ENCODE measurements at regions not wholly inside any gene's neighbourhood (a gene's known extent, or its start where the extent isn't known, plus 50 kb on each side); places are given as distances from the start of the nearest gene placed in this dataset.

GRCh38 chr7:142698429-142698828 is 50.8 kb upstream of the PRSS1 start:
- no peaks in the 10 kb centered on the region for H3K9me3 ChIP-seq (ENCODE audit: control insufficient read depth, insufficient read depth, low read length)
- no CpG with 5 or more reads among the region's 1 CpG for WGBS (ENCODE audit: insufficient coverage)
- H3K27me3 ChIP-seq (ENCODE audit: control insufficient read depth, insufficient read depth, low read length) = no peaks in the 10 kb centered on the region
- no peaks in the 10 kb centered on the region for H3K4me1 ChIP-seq (ENCODE audit: control insufficient read depth, insufficient read depth, low read length)
- no peak overlapping the region for H3K4me3 ChIP-seq (ENCODE audit: low read depth, low read length)
- DNase-seq (ENCODE audit: low read depth in 4 of 6, low spot score in 6 of 6) = no peak
- no peaks in the 10 kb centered on the region for H3K36me3 ChIP-seq (ENCODE audit: control insufficient read depth, insufficient read depth, low read length)
- H3K27ac ChIP-seq (ENCODE audit: low read depth, low read length) = no peak overlapping the region

GRCh38 chr7:142697270-142697669 is 52.0 kb upstream of the PRSS1 start:
- Histone ChIP-seq H3K9me3 (ENCODE audit: control insufficient read depth, insufficient read depth, low read length) (no peaks in the 10 kb centered on the region), H3K27me3 (ENCODE audit: control insufficient read depth, insufficient read depth, low read length) (no peaks in the 10 kb centered on the region), H3K36me3 (ENCODE audit: control insufficient read depth, insufficient read depth, low read length) (no peaks in the 10 kb centered on the region), H3K27ac (ENCODE audit: low read depth, low read length) (no peak overlapping the region), H3K4me3 (ENCODE audit: low read depth, low read length) (no peak overlapping the region), H3K4me1 (ENCODE audit: control insufficient read depth, insufficient read depth, low read length) (no peaks in the 10 kb centered on the region)
- WGBS (ENCODE audit: insufficient coverage) = 40% methylated on average over 4 of the region's 4 CpGs
- DNase-seq (ENCODE audit: low read depth in 4 of 6, low spot score in 6 of 6) = no peak

DNA sequence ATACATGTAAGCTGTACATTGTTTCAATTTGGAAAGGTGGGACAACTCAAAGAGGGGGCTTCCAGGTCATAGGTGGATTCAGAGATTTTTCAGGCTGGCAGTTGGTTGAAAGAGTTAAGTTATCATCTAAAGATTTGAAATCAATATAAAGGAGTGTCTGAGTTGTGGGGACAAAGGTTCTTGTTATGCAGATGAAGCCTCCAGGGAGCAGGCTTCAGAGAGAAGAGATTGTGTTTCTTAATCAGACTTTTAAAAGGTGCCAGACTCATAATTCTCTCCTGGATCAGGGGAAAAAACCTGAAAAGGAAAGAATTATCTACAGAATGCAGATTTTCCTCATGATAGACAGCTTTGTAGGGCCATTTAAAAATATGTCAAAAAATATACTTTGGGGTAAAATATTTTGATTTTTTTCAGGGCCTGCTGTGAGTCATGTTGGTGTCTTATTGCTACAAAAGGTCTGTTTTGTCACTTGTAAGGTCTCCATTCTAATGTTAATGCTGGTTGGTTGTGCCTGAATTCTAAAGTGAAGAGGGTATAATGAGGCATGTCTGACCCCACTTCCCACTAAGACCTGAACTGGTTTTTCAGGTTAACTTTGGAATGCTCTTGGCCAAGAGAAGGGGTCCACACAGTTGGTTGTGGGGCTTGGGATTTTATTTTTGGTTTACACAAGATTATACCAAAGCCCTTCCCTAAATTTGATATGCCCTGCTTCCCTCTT is 52.7 kb upstream of the PRSS1 start:
- DNase-seq (ENCODE audit: low read depth in 4 of 6, low spot score in 6 of 6) = no peak
- no peak overlapping the region for H3K27ac ChIP-seq (ENCODE audit: low read depth, low read length)
- no peaks in the 10 kb centered on the region for H3K4me1 ChIP-seq (ENCODE audit: control insufficient read depth, insufficient read depth, low read length)
- H3K4me3 ChIP-seq (ENCODE audit: low read depth, low read length) = no peak overlapping the region
- H3K36me3 ChIP-seq (ENCODE audit: control insufficient read depth, insufficient read depth, low read length) = no peaks in the 10 kb centered on the region
- H3K9me3 ChIP-seq (ENCODE audit: control insufficient read depth, insufficient read depth, low read length) = no peaks in the 10 kb centered on the region
- H3K27me3 ChIP-seq (ENCODE audit: control insufficient read depth, insufficient read depth, low read length) = no peaks in the 10 kb centered on the region

DNA sequence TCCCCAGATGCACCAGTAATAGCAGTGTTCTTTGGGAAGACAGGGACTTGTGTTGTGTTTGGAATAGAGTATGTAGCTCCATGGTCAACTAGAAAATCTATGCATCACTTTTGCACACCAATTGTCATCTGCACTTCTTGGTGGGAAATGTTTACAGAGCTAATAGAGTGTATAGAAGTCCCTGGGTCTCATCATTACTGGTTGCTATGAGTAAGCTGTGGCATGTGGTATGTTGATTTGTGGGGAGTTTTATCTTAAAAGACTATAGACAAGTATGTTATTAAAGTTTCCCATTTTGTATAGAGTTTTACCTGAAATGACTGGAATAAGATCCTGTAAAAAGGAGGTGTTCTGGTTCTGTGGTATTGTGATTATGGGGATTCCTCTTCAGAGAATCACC is 55.4 kb upstream of the PRSS1 start:
- no peaks in the 10 kb centered on the region for H3K36me3 ChIP-seq (ENCODE audit: control insufficient read depth, insufficient read depth, low read length)
- no peaks in the 10 kb centered on the region for H3K9me3 ChIP-seq (ENCODE audit: control insufficient read depth, insufficient read depth, low read length)
- no peak overlapping the region for H3K27ac ChIP-seq (ENCODE audit: low read depth, low read length)
- no peak for DNase-seq (ENCODE audit: low read depth in 4 of 6, low spot score in 6 of 6)
- H3K4me1 ChIP-seq (ENCODE audit: control insufficient read depth, insufficient read depth, low read length) = no peaks in the 10 kb centered on the region
- no peaks in the 10 kb centered on the region for H3K27me3 ChIP-seq (ENCODE audit: control insufficient read depth, insufficient read depth, low read length)
- H3K4me3 ChIP-seq (ENCODE audit: low read depth, low read length) = no peak overlapping the region

- H3K4me1 ChIP-seq (ENCODE audit: control insufficient read depth, insufficient read depth, low read length) = no peaks in the 10 kb centered on the region
- no CpG with 5 or more reads among the region's 2 CpGs for WGBS (ENCODE audit: insufficient coverage)
- no peaks in the 10 kb centered on the region for H3K27me3 ChIP-seq (ENCODE audit: control insufficient read depth, insufficient read depth, low read length)
- DNase-seq (ENCODE audit: low read depth in 4 of 6, low spot score in 6 of 6) = no peak
- H3K4me3 ChIP-seq (ENCODE audit: low read depth, low read length) = no peak overlapping the region
- no peaks in the 10 kb centered on the region for H3K36me3 ChIP-seq (ENCODE audit: control insufficient read depth, insufficient read depth, low read length)
- no peaks in the 10 kb centered on the region for H3K9me3 ChIP-seq (ENCODE audit: control insufficient read depth, insufficient read depth, low read length)
- H3K27ac ChIP-seq (ENCODE audit: low read depth, low read length) = no peak overlapping the region
Measured at GRCh38 chr7:142690554-142691182, 58.6 kb upstream of the PRSS1 start.

DNA sequence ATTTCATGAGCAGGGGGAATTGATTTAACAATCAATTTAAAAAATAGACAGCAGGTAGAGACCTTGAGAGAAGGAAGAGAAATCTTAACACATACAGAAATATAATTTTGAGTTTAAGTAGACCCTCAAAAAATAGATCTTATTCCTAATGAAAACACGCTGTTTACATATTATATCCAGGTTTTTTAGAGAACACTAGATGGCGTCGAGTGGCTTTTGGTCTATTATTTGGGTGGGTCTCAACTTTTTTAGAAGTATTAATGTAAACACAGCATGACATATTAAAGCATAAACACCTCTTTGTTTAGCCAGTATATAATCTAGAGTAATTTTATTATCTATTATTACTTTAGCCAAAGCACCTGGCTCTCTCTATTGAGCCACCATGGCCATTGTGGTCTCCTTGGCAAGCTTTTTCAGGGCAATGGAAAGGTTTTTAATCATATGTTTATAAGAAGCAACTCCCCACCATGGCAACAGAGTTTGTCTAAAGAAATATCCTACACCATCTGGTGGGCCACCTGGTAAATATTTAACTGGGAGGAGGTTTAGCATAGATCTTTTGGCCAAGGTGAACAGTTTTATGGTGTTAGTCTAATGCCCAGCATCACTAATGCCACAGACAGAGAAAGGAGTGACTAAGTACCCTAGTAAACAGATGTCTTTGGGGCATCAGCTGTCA is 59.7 kb upstream of the PRSS1 start:
- WGBS (ENCODE audit: insufficient coverage) = no CpG with 5 or more reads among the region's 3 CpGs
- Histone ChIP-seq H3K4me1 (ENCODE audit: control insufficient read depth, insufficient read depth, low read length) (no peaks in the 10 kb centered on the region), H3K27me3 (ENCODE audit: control insufficient read depth, insufficient read depth, low read length) (no peaks in the 10 kb centered on the region), H3K27ac (ENCODE audit: low read depth, low read length) (no peak overlapping the region), H3K36me3 (ENCODE audit: control insufficient read depth, insufficient read depth, low read length) (no peaks in the 10 kb centered on the region), H3K9me3 (ENCODE audit: control insufficient read depth, insufficient read depth, low read length) (no peaks in the 10 kb centered on the region), H3K4me3 (ENCODE audit: low read depth, low read length) (no peak overlapping the region)
- DNase-seq (ENCODE audit: low read depth in 4 of 6, low spot score in 6 of 6) = no peak

GRCh38 chr7:142685877-142686508 is 63.3 kb upstream of the PRSS1 start:
- Histone ChIP-seq H3K27me3 (ENCODE audit: control insufficient read depth, insufficient read depth, low read length) (no peaks in the 10 kb centered on the region), H3K4me3 (ENCODE audit: low read depth, low read length) (no peak overlapping the region), H3K4me1 (ENCODE audit: control insufficient read depth, insufficient read depth, low read length) (no peaks in the 10 kb centered on the region), H3K36me3 (ENCODE audit: control insufficient read depth, insufficient read depth, low read length) (no peaks in the 10 kb centered on the region), H3K27ac (ENCODE audit: low read depth, low read length) (no peak overlapping the region), H3K9me3 (ENCODE audit: control insufficient read depth, insufficient read depth, low read length) (no peaks in the 10 kb centered on the region)
- 83% methylated on average over 1 of the region's 2 CpGs for WGBS (ENCODE audit: insufficient coverage)
- DNase-seq (ENCODE audit: low read depth in 4 of 6, low spot score in 6 of 6) = no peak

- Histone ChIP-seq H3K27ac (ENCODE audit: low read depth, low read length) (no peak overlapping the region), H3K9me3 (ENCODE audit: control insufficient read depth, insufficient read depth, low read length) (no peaks in the 10 kb centered on the region), H3K4me3 (ENCODE audit: low read depth, low read length) (no peak overlapping the region), H3K4me1 (ENCODE audit: control insufficient read depth, insufficient read depth, low read length) (no peaks in the 10 kb centered on the region), H3K27me3 (ENCODE audit: control insufficient read depth, insufficient read depth, low read length) (no peaks in the 10 kb centered on the region), H3K36me3 (ENCODE audit: control insufficient read depth, insufficient read depth, low read length) (no peaks in the 10 kb centered on the region)
- DNase-seq (ENCODE audit: low read depth in 4 of 6, low spot score in 6 of 6) = no peak
- WGBS (ENCODE audit: insufficient coverage) = no CpG with 5 or more reads among the region's 3 CpGs
Measured at GRCh38 chr7:142681314-142682092, 67.8 kb upstream of the PRSS1 start.

GRCh38 chr7:142671506-142671905 is 77.8 kb upstream of the PRSS1 start:
- Histone ChIP-seq H3K9me3 (ENCODE audit: control insufficient read depth, insufficient read depth, low read length) (peaks cover 2% of the 10 kb centered on the region), H3K27me3 (ENCODE audit: control insufficient read depth, insufficient read depth, low read length) (no peaks in the 10 kb centered on the region), H3K36me3 (ENCODE audit: control insufficient read depth, insufficient read depth, low read length) (no peaks in the 10 kb centered on the region), H3K27ac (ENCODE audit: low read depth, low read length) (no peak overlapping the region), H3K4me1 (ENCODE audit: control insufficient read depth, insufficient read depth, low read length) (no peaks in the 10 kb centered on the region), H3K4me3 (ENCODE audit: low read depth, low read length) (no peak overlapping the region)
- no peak for DNase-seq (ENCODE audit: low read depth in 4 of 6, low spot score in 6 of 6)
- no CpG with 5 or more reads among the region's 2 CpGs for WGBS (ENCODE audit: insufficient coverage)

Measured in spinal cord (tissue), 9 donors.